K562 (cell line): ENCODE measurements at regions not wholly inside any gene's neighbourhood (a gene's known extent, or its start where the extent isn't known, plus 50 kb on each side); places are given as distances from the start of the nearest gene placed in this dataset.

Experiments
- ATAC-seq: fragments of 200-7000 bp; cut with Tn5 transposase; 3 replicates; pipeline ENCODE4 v1.9.1; 2020; ENCODE audit warnings: moderate library complexity
- BruUV-seq: library from RNA; stranded (reverse); fragments of 400-500 nt; replicated peaks from 2 replicates; lab custom pipeline; 2021; lab: Mats Ljungman, UMichigan
- CTCF ChIA-PET: fragments of 300-600 bp; formaldehyde crosslinking; extraction: SDS; loops from one replicate; lab custom pipeline; 2021; ENCODE audit warnings: low intra/inter-chr PET ratio; lab: Yijun Ruan, JAX
- POLR2A ChIA-PET: fragments of 300-600, 350-650 bp; sonication (Branson Sonifier 250); formaldehyde crosslinking; extraction: SDS; loops from one replicate; lab custom pipeline; 2021; ENCODE audit warnings: antibody characterized with exemption, inconsistent platforms; lab: Yijun Ruan, JAX
- DNase-seq, 4 experiments: peaks; one replicate each; pipeline versions ENCODE4 v3.0.0 to v3.0.0-alpha.2; 2011 to 2018; ENCODE audit warnings: low spot score in 3 of 4, mixed read lengths in 3 of 4; ENCODE audit errors: extremely low read depth in 1 of 4
- FAIRE-seq: peaks from 2 replicates; lab custom pipeline; 2011; peaks lifted over from hg19 to GRCh38; lab: Jason Lieb, UNC
- H2AFZ ChIP-seq: 2 replicates; pipeline ENCODE4 v1.6.0; 2011; ENCODE audit warnings: low read depth, low read length, control low read depth, inconsistent platforms
- H3K27ac ChIP-seq: fragments of 200-600 bp; 3 replicates; pipeline ENCODE4 v1.8.0; 2011; ENCODE audit warnings: low read depth, mild to moderate bottlenecking, control low read depth, inconsistent platforms, low read length, moderate library complexity, mixed read lengths; ENCODE audit errors: extremely low read depth
- H3K27me3 ChIP-seq, 2 experiments: fragments of 300-600 bp in 1 of 2; 2 replicates in 1 of 2; 3 replicates in 1 of 2; pipeline versions ENCODE4 v1.6.0 to v1.8.0; 2011; ENCODE audit warnings: inconsistent platforms in 2 of 2, low read length in 2 of 2, mild to moderate bottlenecking in 1 of 2, mixed read lengths in 1 of 2, moderate library complexity in 1 of 2; ENCODE audit not compliant: control insufficient read depth in 2 of 2, insufficient read depth in 2 of 2
- H3K36me3 ChIP-seq: fragments of 300-600 bp; 3 replicates; pipeline ENCODE4 v1.8.0; 2011; ENCODE audit warnings: mild to moderate bottlenecking, low read length, inconsistent platforms; ENCODE audit not compliant: control insufficient read depth, insufficient read depth
- H3K4me1 ChIP-seq, 2 experiments: fragments of 200-600 bp in 1 of 2; replicated peaks in 1 of 2; 2 replicates in 1 of 2; 3 replicates in 1 of 2; pipeline versions ENCODE4 v1.5.1 to v1.8.0; 2011; ENCODE audit warnings: inconsistent platforms in 2 of 2, low read length in 2 of 2, mild to moderate bottlenecking in 1 of 2, mixed read lengths in 1 of 2, moderate library complexity in 1 of 2; ENCODE audit not compliant: control insufficient read depth in 2 of 2, insufficient read depth in 2 of 2
- H3K4me2 ChIP-seq: 2 replicates; pipeline ENCODE4 v1.6.1; 2011; ENCODE audit warnings: low read length, control low read depth, inconsistent platforms, mixed read lengths; ENCODE audit not compliant: insufficient read depth
- H3K4me3 ChIP-seq: fragments of 200-600 bp; sonication (generic), shearing (Covaris generic); 2 replicates; pipeline ENCODE4 v1.5.1; 2016; ENCODE audit warnings: control low read depth, inconsistent platforms
- H3K79me2 ChIP-seq: fragments of 200-600 bp; 3 replicates; pipeline ENCODE4 v1.8.0; 2011; ENCODE audit warnings: low read length, inconsistent platforms; ENCODE audit not compliant: control insufficient read depth, insufficient read depth
- H3K9ac ChIP-seq, 2 experiments: 2 replicates each; pipeline versions ENCODE4 v1.6.0 to v1.6.1; 2011; ENCODE audit warnings: low read depth in 2 of 2, low read length in 2 of 2, control low read depth in 1 of 2, inconsistent platforms in 1 of 2, mild to moderate bottlenecking in 1 of 2, mixed read lengths in 1 of 2; ENCODE audit not compliant: insufficient read depth in 1 of 2
- H3K9me1 ChIP-seq: one replicate; pipeline ENCODE4 v1.6.0; 2011; ENCODE audit warnings: inconsistent platforms, mild to moderate bottlenecking, low read length, moderate library complexity; ENCODE audit not compliant: control insufficient read depth, insufficient read depth
- H3K9me3 ChIP-seq: replicated peaks from 2 replicates; pipeline ENCODE4 v1.5.1; 2011; ENCODE audit warnings: low read depth, low read length, inconsistent platforms; ENCODE audit not compliant: control insufficient read depth, insufficient read depth
- H4K20me1 ChIP-seq: replicated peaks from 2 replicates; pipeline ENCODE4 v1.6.1; 2011; ENCODE audit warnings: low read length, inconsistent platforms, mixed read lengths; ENCODE audit not compliant: control insufficient read depth, insufficient read depth
- ATF1 ChIP-seq, 2 experiments: fragments of 450-650 bp in 1 of 2; IDR thresholded peaks; 2 replicates each; pipeline ENCODE4 v1.6.1; 2016; ENCODE audit warnings: missing compliant biosample characterization in 1 of 2, missing genetic modification characterization in 1 of 2
- MAFK ChIP-seq: IDR thresholded peaks from 2 replicates; pipeline ENCODE4 v1.6.1; 2011; ENCODE audit warnings: low read length, improper control_type of control experiment
- MYC ChIP-seq, 2 experiments: fragments of 250-450 bp in 1 of 2; sonication (Bioruptor Pico) in 1 of 2; IDR thresholded peaks; 2 replicates each; pipeline versions ENCODE4 v1.5.1 to v1.6.1; 2012 to 2021; ENCODE audit warnings: low read depth in 2 of 2, borderline replicate concordance in 1 of 2, improper control_type of control experiment in 1 of 2, low read length in 1 of 2, mild to moderate bottlenecking in 1 of 2, moderate library complexity in 1 of 2
- PHF20 ChIP-seq: fragments of 450-650 bp; IDR thresholded peaks from 2 replicates; pipeline ENCODE4 v1.6.1; 2018; ENCODE audit not compliant: partially characterized antibody
- RBM39 ChIP-seq: fragments of 200-400 bp; formaldehyde crosslinking; optimal IDR thresholded peaks from 2 replicates; pipeline ENCODE3; 2018; ENCODE audit warnings: low read depth, low read length
- ZFP30 ChIP-seq: fragments of 250-450 bp; sonication (Bioruptor Pico); IDR thresholded peaks from 2 replicates; pipeline ENCODE4 v1.8.0; 2022; ENCODE audit warnings: moderate library complexity, mild to moderate bottlenecking, inconsistent platforms, borderline replicate concordance
- ZKSCAN8 ChIP-seq: fragments of 200-800 bp; sonication (Bioruptor generic); IDR thresholded peaks from 2 replicates; pipeline ENCODE4 v1.6.1; 2016; ENCODE audit warnings: missing genetic modification characterization, missing compliant biosample characterization
- ZNF12 ChIP-seq: sonication (generic); formaldehyde crosslinking; IDR thresholded peaks from 2 replicates; pipeline ENCODE4 v1.4.0; 2020; ENCODE audit warnings: mild to moderate bottlenecking, missing genetic modification reagents
- ZNF232 ChIP-seq: sonication (generic); formaldehyde crosslinking; IDR thresholded peaks from 2 replicates; pipeline ENCODE4 v1.8.0; 2022; ENCODE audit warnings: mild to moderate bottlenecking, missing genetic modification reagents
- ZNF282 ChIP-seq: sonication (generic); formaldehyde crosslinking; IDR thresholded peaks from 2 replicates; pipeline ENCODE4 v1.8.1; 2023; ENCODE audit warnings: missing genetic modification reagents
- ZNF436 ChIP-seq: fragments of 250-450, 450-650 bp; sonication (Bioruptor Pico); formaldehyde crosslinking; IDR thresholded peaks from 2 replicates; pipeline ENCODE4 v1.7.0; 2020; ENCODE audit warnings: mild to moderate bottlenecking
- WGBS: fragments of 100-300 bp; shearing (Covaris generic); methylation state at CpG from one replicate; pipeline ENCODE4 v1.1.6; 2016; ENCODE audit warnings: low coverage, mixed read lengths; ENCODE audit not compliant: insufficient coverage; ENCODE audit errors: missing lambda C conversion rate; 5-methylcytosine and 5-hydroxymethylcytosine counted together
- in situ Hi-C: fragments of 300-500 bp; cut with MboI; formaldehyde crosslinking; loops from 4 replicates; pipeline ENCODE4 v1.15.0; 2018; ENCODE audit warnings: inconsistent platforms, mixed read lengths
- intact Hi-C: fragments of 100-400 bp; cut with micrococcal nuclease; formaldehyde crosslinking; loops from 2 replicates; pipeline ENCODE4 v1.14.2; 2022
- TF ChIP-seq, protein P1 (sequence below): sonication (generic); formaldehyde crosslinking; IDR thresholded peaks from 2 replicates; pipeline ENCODE4 v1.8.0; 2022; ENCODE audit warnings: mild to moderate bottlenecking, missing genetic modification reagents

DNA sequence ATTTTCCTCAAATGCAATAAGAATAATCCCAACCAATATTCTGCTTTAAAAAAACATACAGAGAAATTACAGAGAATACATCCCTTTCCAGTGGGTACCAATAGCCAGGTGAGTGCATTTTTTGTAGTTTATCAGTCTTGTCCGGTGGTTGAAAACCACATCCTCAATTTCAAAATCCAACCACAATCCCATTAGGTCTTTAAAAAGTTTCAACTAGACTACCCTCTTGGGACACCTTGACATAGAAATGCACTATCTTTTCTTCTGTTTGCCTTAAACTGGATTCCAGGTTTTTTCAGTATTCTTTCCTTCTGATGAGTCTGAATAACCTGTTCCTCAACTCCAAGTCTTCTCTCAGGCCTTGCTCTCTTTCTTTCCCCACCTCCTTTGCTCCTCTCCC, 223.3 kb downstream of the NR2F1-AS1 start (continued):
- TF ChIP-seq ZNF232 (CRISPR knock-in tag): no peak
- TF ChIP-seq, all 486 proteins: peak for 0

DNA sequence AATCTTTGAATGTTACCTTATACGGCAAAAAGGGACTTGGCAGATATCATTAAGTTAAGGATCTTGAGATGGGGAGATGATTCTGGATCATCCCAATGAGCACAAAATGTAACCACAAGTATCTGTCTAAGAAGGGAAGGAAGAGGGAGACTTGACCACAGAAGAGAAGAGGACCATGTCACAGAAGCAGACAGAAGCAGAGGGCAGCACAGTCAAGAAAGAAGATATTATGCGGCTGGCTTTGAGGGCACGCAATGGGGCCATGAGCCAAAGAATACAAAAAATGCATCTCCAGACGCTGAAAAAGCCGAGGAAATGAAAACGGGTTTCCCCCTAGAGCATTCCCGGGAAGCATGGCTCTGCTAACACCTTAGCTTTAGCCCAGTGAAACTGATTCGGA, 225.3 kb downstream of the NR2F1-AS1 start:
- no peak overlapping the region for H2AFZ ChIP-seq
- no peak for TF ChIP-seq PHF20
- TF ChIP-seq ATF1 (CRISPR knock-in tag; IDR thresholded peaks at IDR 0.05): no peak
- no peak for TF ChIP-seq ATF1 (tag; IDR thresholded peaks at IDR 0.05)
- no peak for TF ChIP-seq ZNF12
- TF ChIP-seq, all 486 proteins: peak for 0
- Histone ChIP-seq H3K27ac (no peak overlapping the region), H4K20me1 (no peaks in the 10 kb centered on the region), H3K9me3 (no peaks in the 10 kb centered on the region), H3K27me3 (no peaks in the 10 kb centered on the region), H3K4me2 (no peak overlapping the region), H3K9ac (no peak overlapping the region), H3K36me3 (no peaks in the 10 kb centered on the region), H3K4me3 (no peak overlapping the region), H3K9me1 (no peaks in the 10 kb centered on the region), H3K79me2 (no peaks in the 10 kb centered on the region), H3K4me1 (no peaks in the 10 kb centered on the region)
- FAIRE-seq (no peak), DNase-seq (no peak), ATAC-seq (no peak)
- CTCF ChIA-PET: no interaction called here
- BruUV-seq: no TSS peak
- intact Hi-C loops: no loop called here
- in situ Hi-C loops: no loop called here
- POLR2A ChIA-PET: no interaction called here
- WGBS: 2% methylated on average over 8 of the region's 8 CpGs

DNA sequence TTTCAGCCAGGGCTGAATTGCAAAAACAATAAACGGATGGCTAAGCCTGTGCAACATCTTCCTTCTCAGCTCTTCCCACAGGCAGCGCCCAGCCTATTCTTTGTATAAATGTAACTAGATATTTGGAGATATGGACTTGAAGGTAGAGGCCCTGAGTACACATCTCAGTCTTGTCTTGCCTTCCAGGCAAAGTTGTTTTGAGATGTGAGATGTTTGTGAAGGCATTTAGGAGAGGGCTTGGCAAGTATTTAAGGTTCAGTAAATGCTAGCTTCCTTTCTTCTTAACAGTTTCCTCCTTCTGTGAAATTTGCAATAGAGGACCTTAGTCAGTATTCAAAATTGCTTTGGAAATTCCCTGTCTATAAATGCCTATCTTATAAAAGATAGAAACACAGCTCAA, 228.8 kb downstream of the NR2F1-AS1 start:
- 0% methylated on average over 2 of the region's 2 CpGs for WGBS
- POLR2A ChIA-PET: no interaction called here
- Histone ChIP-seq H3K4me3 (no peak overlapping the region), H2AFZ (no peak overlapping the region), H3K9me3 (no peaks in the 10 kb centered on the region), H3K27me3 (no peaks in the 10 kb centered on the region), H3K9ac (no peak overlapping the region), H4K20me1 (no peaks in the 10 kb centered on the region), H3K4me1 (no peaks in the 10 kb centered on the region), H3K36me3 (no peaks in the 10 kb centered on the region), H3K79me2 (no peaks in the 10 kb centered on the region), H3K4me2 (no peak overlapping the region), H3K9me1 (no peaks in the 10 kb centered on the region), H3K27ac (no peak overlapping the region)
- intact Hi-C loops (no loop called here), in situ Hi-C loops (no loop called here)
- no TSS peak for BruUV-seq
- FAIRE-seq (no peak), ATAC-seq (no peak), DNase-seq (no peak)
- CTCF ChIA-PET: no interaction called here
- no peak for TF ChIP-seq ZNF282 (CRISPR knock-in tag)
- TF ChIP-seq MYC (IDR thresholded peaks at IDR 0.05; ENCODE audit: low read depth, low read length): no peak
- no peak for TF ChIP-seq MYC (CRISPR knock-in tag; IDR thresholded peaks at IDR 0.05; ENCODE audit: borderline replicate concordance, low read depth)
- TF ChIP-seq, protein P1, sequence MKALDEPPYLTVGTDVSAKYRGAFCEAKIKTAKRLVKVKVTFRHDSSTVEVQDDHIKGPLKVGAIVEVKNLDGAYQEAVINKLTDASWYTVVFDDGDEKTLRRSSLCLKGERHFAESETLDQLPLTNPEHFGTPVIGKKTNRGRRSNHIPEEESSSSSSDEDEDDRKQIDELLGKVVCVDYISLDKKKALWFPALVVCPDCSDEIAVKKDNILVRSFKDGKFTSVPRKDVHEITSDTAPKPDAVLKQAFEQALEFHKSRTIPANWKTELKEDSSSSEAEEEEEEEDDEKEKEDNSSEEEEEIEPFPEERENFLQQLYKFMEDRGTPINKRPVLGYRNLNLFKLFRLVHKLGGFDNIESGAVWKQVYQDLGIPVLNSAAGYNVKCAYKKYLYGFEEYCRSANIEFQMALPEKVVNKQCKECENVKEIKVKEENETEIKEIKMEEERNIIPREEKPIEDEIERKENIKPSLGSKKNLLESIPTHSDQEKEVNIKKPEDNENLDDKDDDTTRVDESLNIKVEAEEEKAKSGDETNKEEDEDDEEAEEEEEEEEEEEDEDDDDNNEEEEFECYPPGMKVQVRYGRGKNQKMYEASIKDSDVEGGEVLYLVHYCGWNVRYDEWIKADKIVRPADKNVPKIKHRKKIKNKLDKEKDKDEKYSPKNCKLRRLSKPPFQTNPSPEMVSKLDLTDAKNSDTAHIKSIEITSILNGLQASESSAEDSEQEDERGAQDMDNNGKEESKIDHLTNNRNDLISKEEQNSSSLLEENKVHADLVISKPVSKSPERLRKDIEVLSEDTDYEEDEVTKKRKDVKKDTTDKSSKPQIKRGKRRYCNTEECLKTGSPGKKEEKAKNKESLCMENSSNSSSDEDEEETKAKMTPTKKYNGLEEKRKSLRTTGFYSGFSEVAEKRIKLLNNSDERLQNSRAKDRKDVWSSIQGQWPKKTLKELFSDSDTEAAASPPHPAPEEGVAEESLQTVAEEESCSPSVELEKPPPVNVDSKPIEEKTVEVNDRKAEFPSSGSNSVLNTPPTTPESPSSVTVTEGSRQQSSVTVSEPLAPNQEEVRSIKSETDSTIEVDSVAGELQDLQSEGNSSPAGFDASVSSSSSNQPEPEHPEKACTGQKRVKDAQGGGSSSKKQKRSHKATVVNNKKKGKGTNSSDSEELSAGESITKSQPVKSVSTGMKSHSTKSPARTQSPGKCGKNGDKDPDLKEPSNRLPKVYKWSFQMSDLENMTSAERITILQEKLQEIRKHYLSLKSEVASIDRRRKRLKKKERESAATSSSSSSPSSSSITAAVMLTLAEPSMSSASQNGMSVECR: no peak
- no peak for TF ChIP-seq MAFK
- no peak for TF ChIP-seq RBM39
- no peak for TF ChIP-seq ZFP30
- no peak for TF ChIP-seq ZNF436
- TF ChIP-seq ZKSCAN8 (CRISPR knock-in tag): no peak
